HG03060 (cell line): ENCODE measurements at regions not wholly inside any gene's neighbourhood (a gene's known extent, or its start where the extent isn't known, plus 50 kb on each side); places are given as distances from the start of the nearest gene placed in this dataset.
"Not testable (repeated sequence)": the region's sequence is repeated elsewhere in the genome, so short reads cannot be mapped to it uniquely, and the experiment has no call there.

Experiments
- ATAC-seq: cut with Tn5 transposase; IDR thresholded peaks from one replicate; pipeline ENCODE4 v1.9.1; 2021; ENCODE audit warnings: low read depth, moderate number of reproducible peaks; ENCODE audit not compliant: unreplicated experiment

- no peak for ATAC-seq
Observed at GRCh38 chr6:144957236-144957937, 672.3 kb downstream of the UTRN start.

GRCh38 chr6:144969154-144969553 is 684.0 kb downstream of the UTRN start:
- ATAC-seq: no peak

- no peak for ATAC-seq
Observed at GRCh38 chr6:144969602-144970272, 684.6 kb downstream of the UTRN start.

GRCh38 chr6:144977250-144977864 is 692.2 kb downstream of the UTRN start:
- ATAC-seq: not testable (repeated sequence)

- no peak for ATAC-seq
Observed at GRCh38 chr6:144978208-144978607, 693.1 kb downstream of the UTRN start.

- ATAC-seq: no peak
Observed at GRCh38 chr6:144986271-144986670, 701.1 kb downstream of the UTRN start.

GRCh38 chr6:144989319-144990107 is 704.4 kb downstream of the UTRN start:
- ATAC-seq: no peak

GRCh38 chr6:144990784-144991183 is 705.6 kb downstream of the UTRN start:
- no peak for ATAC-seq

GRCh38 chr6:144993870-144994269 is 708.7 kb downstream of the UTRN start:
- ATAC-seq: no peak

GRCh38 chr6:144997996-144998395 is 712.9 kb downstream of the UTRN start:
- ATAC-seq: no peak

- no peak for ATAC-seq
Observed at GRCh38 chr6:144999127-144999526, 714.0 kb downstream of the UTRN start.

GRCh38 chr6:145003145-145003544 is 718.0 kb downstream of the UTRN start:
- ATAC-seq: no peak

- no peak for ATAC-seq
Observed at GRCh38 chr6:145006914-145007313, 721.8 kb downstream of the UTRN start.

GRCh38 chr6:145008715-145009114 is 723.6 kb downstream of the UTRN start:
- ATAC-seq: no peak

GRCh38 chr6:145009711-145010110 is 724.6 kb downstream of the UTRN start:
- no peak for ATAC-seq

- no peak for ATAC-seq
Observed at GRCh38 chr6:145012039-145012662, 723.2 kb downstream of the EPM2A start.

GRCh38 chr6:145015739-145016558 is 719.4 kb downstream of the EPM2A start:
- peak; percentile 98 for ATAC-seq

- ATAC-seq: no peak
Observed at GRCh38 chr6:145017051-145017450, 718.3 kb downstream of the EPM2A start.

- no peak for ATAC-seq
Observed at GRCh38 chr6:145017516-145017915, 717.8 kb downstream of the EPM2A start.

GRCh38 chr6:145018027-145018426 is 717.3 kb downstream of the EPM2A start:
- ATAC-seq: no peak
